HEK293 (cell line): ENCODE measurements at regions not wholly inside any gene's neighbourhood (a gene's known extent, or its start where the extent isn't known, plus 50 kb on each side); places are given as distances from the start of the nearest gene placed in this dataset.

Experiments used
- CTCF ChIA-PET: fragments of 350-600 bp; formaldehyde crosslinking; extraction: SDS; loops from one replicate; lab custom pipeline; 2021; ENCODE audit warnings: antibody characterized with exemption; lab: Yijun Ruan, JAX
- POLR2A ChIA-PET: fragments of 300-600 bp; formaldehyde crosslinking; extraction: SDS; loops from one replicate; lab custom pipeline; 2020; ENCODE audit warnings: antibody characterized with exemption, inconsistent platforms; lab: Yijun Ruan, JAX
- H3K27ac ChIP-seq: fragments of 200-500 bp; sonication (Bioruptor generic); 2 replicates; pipeline ENCODE4 v1.5.1; 2014; ENCODE audit warnings: low read depth, low read length, control low read depth, inconsistent platforms; ENCODE audit errors: extremely low read depth
- H3K36me3 ChIP-seq, 2 experiments: fragments of 200-500 bp in 1 of 2; sonication (Bioruptor generic) in 1 of 2; 1 replicate in 1 of 2; 2 replicates in 1 of 2; pipeline ENCODE4 v1.5.1; 2014 to 2017; ENCODE audit warnings: inconsistent platforms in 2 of 2, low read length in 2 of 2; ENCODE audit not compliant: control insufficient read depth in 2 of 2, insufficient read depth in 1 of 2
- H3K4me1 ChIP-seq: fragments of 200-500 bp; sonication (Bioruptor generic); 2 replicates; pipeline ENCODE4 v1.5.1; 2014; ENCODE audit warnings: mild to moderate bottlenecking, low read length, inconsistent platforms; ENCODE audit not compliant: control insufficient read depth, insufficient read depth
- H3K4me3 ChIP-seq: 2 replicates; pipeline ENCODE4 v1.5.1; 2011; ENCODE audit warnings: low read depth, mild to moderate bottlenecking, control low read depth, low read length, moderate library complexity
- H3K9me3 ChIP-seq: fragments of 200-500 bp; sonication (Bioruptor generic); 2 replicates; pipeline ENCODE4 v1.5.1; 2014; ENCODE audit warnings: low read depth, low read length, inconsistent platforms; ENCODE audit not compliant: control insufficient read depth, insufficient read depth
- CTCF ChIP-seq: fragments of 450-650 bp; formaldehyde crosslinking; IDR thresholded peaks from 2 replicates; pipeline ENCODE4 v1.5.1; 2016; ENCODE audit warnings: missing biosample characterization, missing genetic modification characterization
- HOXD13 ChIP-seq: sonication (generic); formaldehyde crosslinking; IDR thresholded peaks from 2 replicates; pipeline ENCODE4 v1.8.0; 2022; ENCODE audit warnings: missing genetic modification reagents, borderline replicate concordance
- KLF8 ChIP-seq: fragments of 450-650 bp; formaldehyde crosslinking; IDR thresholded peaks from 2 replicates; pipeline ENCODE4 v1.5.1; 2016; ENCODE audit warnings: missing biosample characterization, missing genetic modification characterization
- SETDB1 ChIP-seq: IDR thresholded peaks from one replicate; pipeline ENCODE4 v1.6.1; 2017; ENCODE audit warnings: mild to moderate bottlenecking, low read length, moderate library complexity, mixed read lengths; ENCODE audit not compliant: insufficient read length
- ZBTB17 ChIP-seq: fragments of 450-650 bp; formaldehyde crosslinking; IDR thresholded peaks from 2 replicates; pipeline ENCODE4 v1.5.1; 2016; ENCODE audit warnings: missing biosample characterization, missing genetic modification characterization
- ZNF175 ChIP-seq: fragments of 450-650 bp; formaldehyde crosslinking; IDR thresholded peaks from 2 replicates; pipeline ENCODE4 v1.5.1; 2016; ENCODE audit warnings: missing biosample characterization, missing genetic modification characterization
- ZNF19 ChIP-seq: fragments of 450-650 bp; formaldehyde crosslinking; IDR thresholded peaks from 2 replicates; pipeline ENCODE4; 2016; ENCODE audit warnings: missing biosample characterization, missing genetic modification characterization, low read depth
- ZNF2 ChIP-seq: fragments of 450-650 bp; formaldehyde crosslinking; IDR thresholded peaks from 2 replicates; pipeline ENCODE4 v1.5.1; 2016; ENCODE audit warnings: missing biosample characterization, missing genetic modification characterization
- ZNF202 ChIP-seq: fragments of 450-650 bp; formaldehyde crosslinking; IDR thresholded peaks from 2 replicates; pipeline ENCODE4 v1.5.1; 2016; ENCODE audit warnings: missing biosample characterization, missing genetic modification characterization, borderline replicate concordance
- ZNF221 ChIP-seq: fragments of 450-650 bp; formaldehyde crosslinking; IDR thresholded peaks from 2 replicates; pipeline ENCODE4 v1.5.1; 2017; ENCODE audit warnings: missing biosample characterization, missing genetic modification characterization, borderline replicate concordance
- ZNF280C ChIP-seq: fragments of 450-650 bp; formaldehyde crosslinking; IDR thresholded peaks from 2 replicates; pipeline ENCODE4 v1.5.1; 2016; ENCODE audit warnings: missing biosample characterization, missing genetic modification characterization
- ZNF394 ChIP-seq: fragments of 450-650 bp; formaldehyde crosslinking; IDR thresholded peaks from 2 replicates; pipeline ENCODE4 v1.5.1; 2016; ENCODE audit warnings: missing biosample characterization, missing genetic modification characterization, mild to moderate bottlenecking, moderate library complexity, borderline replicate concordance
- ZNF416 ChIP-seq: fragments of 450-650 bp; formaldehyde crosslinking; IDR thresholded peaks from 2 replicates; pipeline ENCODE4 v1.5.1; 2016; ENCODE audit warnings: missing biosample characterization, missing genetic modification characterization
- ZNF426 ChIP-seq: fragments of 450-650 bp; formaldehyde crosslinking; IDR thresholded peaks from 2 replicates; pipeline ENCODE4 v1.5.1; 2017; ENCODE audit warnings: missing biosample characterization, missing genetic modification characterization, mild to moderate bottlenecking, inconsistent platforms, moderate library complexity
- ZNF621 ChIP-seq: fragments of 450-650 bp; formaldehyde crosslinking; IDR thresholded peaks from 2 replicates; pipeline ENCODE4 v1.5.1; 2017; ENCODE audit warnings: missing biosample characterization, missing genetic modification characterization
- ZNF791 ChIP-seq: fragments of 450-650 bp; formaldehyde crosslinking; IDR thresholded peaks from 2 replicates; pipeline ENCODE4 v1.5.1; 2016; ENCODE audit warnings: missing biosample characterization, missing genetic modification characterization
- ZNF830 ChIP-seq: fragments of 450-650 bp; IDR thresholded peaks from 2 replicates; pipeline ENCODE4 v1.5.0; 2018; ENCODE audit warnings: missing biosample characterization, missing genetic modification characterization, low read depth, mild to moderate bottlenecking, moderate library complexity
- TF ChIP-seq, protein P1 (sequence below): fragments of 450-650 bp; formaldehyde crosslinking; IDR thresholded peaks from 2 replicates; pipeline ENCODE4 v1.5.1; 2017; ENCODE audit warnings: missing biosample characterization, missing genetic modification characterization
- TF ChIP-seq, protein P2 (sequence below): fragments of 450-650 bp; formaldehyde crosslinking; IDR thresholded peaks from 2 replicates; pipeline ENCODE4 v1.5.1; 2016; ENCODE audit warnings: missing biosample characterization, missing genetic modification characterization, low read depth
- TF ChIP-seq, protein P3 (sequence below): fragments of 450-650 bp; formaldehyde crosslinking; conservative IDR thresholded peaks from 2 replicates; pipeline ENCODE4 v1.5.1; 2016; ENCODE audit warnings: low read depth, missing biosample characterization, missing genetic modification characterization

- H3K36me3 ChIP-seq = no peaks in the 10 kb centered on the region
- no peaks in the 10 kb centered on the region for H3K9me3 ChIP-seq
- H3K4me3 ChIP-seq = no peak overlapping the region
- CTCF ChIA-PET = no interaction called here
- TF ChIP-seq ZNF416 (tag by site-specific recombination) = peak; percentile 92
- peak; percentile 74 for TF ChIP-seq SETDB1
- TF ChIP-seq ZNF621 (tag by site-specific recombination) = no peak
- no peak for TF ChIP-seq KLF8 (tag by site-specific recombination)
- no peak for TF ChIP-seq ZNF2
- TF ChIP-seq ZNF280C = no peak
- TF ChIP-seq, protein P1, sequence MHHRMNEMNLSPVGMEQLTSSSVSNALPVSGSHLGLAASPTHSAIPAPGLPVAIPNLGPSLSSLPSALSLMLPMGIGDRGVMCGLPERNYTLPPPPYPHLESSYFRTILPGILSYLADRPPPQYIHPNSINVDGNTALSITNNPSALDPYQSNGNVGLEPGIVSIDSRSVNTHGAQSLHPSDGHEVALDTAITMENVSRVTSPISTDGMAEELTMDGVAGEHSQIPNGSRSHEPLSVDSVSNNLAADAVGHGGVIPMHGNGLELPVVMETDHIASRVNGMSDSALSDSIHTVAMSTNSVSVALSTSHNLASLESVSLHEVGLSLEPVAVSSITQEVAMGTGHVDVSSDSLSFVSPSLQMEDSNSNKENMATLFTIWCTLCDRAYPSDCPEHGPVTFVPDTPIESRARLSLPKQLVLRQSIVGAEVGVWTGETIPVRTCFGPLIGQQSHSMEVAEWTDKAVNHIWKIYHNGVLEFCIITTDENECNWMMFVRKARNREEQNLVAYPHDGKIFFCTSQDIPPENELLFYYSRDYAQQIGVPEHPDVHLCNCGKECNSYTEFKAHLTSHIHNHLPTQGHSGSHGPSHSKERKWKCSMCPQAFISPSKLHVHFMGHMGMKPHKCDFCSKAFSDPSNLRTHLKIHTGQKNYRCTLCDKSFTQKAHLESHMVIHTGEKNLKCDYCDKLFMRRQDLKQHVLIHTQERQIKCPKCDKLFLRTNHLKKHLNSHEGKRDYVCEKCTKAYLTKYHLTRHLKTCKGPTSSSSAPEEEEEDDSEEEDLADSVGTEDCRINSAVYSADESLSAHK = no peak
- H3K27ac ChIP-seq = no peak overlapping the region
- H3K4me1 ChIP-seq = peaks cover 10% of the 10 kb centered on the region
- POLR2A ChIA-PET = no interaction called here
Measured at GRCh38 chr22:27244328-27244727, 557.2 kb downstream of the MN1 start.

- POLR2A ChIA-PET = no interaction called here
- peaks cover 10% of the 10 kb centered on the region for H3K4me1 ChIP-seq
- CTCF ChIA-PET = no interaction called here
- no peak for TF ChIP-seq ZNF791 (tag by site-specific recombination)
- TF ChIP-seq, protein P2, sequence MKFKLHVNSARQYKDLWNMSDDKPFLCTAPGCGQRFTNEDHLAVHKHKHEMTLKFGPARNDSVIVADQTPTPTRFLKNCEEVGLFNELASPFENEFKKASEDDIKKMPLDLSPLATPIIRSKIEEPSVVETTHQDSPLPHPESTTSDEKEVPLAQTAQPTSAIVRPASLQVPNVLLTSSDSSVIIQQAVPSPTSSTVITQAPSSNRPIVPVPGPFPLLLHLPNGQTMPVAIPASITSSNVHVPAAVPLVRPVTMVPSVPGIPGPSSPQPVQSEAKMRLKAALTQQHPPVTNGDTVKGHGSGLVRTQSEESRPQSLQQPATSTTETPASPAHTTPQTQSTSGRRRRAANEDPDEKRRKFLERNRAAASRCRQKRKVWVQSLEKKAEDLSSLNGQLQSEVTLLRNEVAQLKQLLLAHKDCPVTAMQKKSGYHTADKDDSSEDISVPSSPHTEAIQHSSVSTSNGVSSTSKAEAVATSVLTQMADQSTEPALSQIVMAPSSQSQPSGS (tag by site-specific recombination) = no peak
- TF ChIP-seq ZNF19 (tag by site-specific recombination) = no peak
- no peak for TF ChIP-seq ZBTB17 (tag by site-specific recombination)
- TF ChIP-seq ZNF830 (tag by site-specific recombination) = no peak
- TF ChIP-seq, protein P3, sequence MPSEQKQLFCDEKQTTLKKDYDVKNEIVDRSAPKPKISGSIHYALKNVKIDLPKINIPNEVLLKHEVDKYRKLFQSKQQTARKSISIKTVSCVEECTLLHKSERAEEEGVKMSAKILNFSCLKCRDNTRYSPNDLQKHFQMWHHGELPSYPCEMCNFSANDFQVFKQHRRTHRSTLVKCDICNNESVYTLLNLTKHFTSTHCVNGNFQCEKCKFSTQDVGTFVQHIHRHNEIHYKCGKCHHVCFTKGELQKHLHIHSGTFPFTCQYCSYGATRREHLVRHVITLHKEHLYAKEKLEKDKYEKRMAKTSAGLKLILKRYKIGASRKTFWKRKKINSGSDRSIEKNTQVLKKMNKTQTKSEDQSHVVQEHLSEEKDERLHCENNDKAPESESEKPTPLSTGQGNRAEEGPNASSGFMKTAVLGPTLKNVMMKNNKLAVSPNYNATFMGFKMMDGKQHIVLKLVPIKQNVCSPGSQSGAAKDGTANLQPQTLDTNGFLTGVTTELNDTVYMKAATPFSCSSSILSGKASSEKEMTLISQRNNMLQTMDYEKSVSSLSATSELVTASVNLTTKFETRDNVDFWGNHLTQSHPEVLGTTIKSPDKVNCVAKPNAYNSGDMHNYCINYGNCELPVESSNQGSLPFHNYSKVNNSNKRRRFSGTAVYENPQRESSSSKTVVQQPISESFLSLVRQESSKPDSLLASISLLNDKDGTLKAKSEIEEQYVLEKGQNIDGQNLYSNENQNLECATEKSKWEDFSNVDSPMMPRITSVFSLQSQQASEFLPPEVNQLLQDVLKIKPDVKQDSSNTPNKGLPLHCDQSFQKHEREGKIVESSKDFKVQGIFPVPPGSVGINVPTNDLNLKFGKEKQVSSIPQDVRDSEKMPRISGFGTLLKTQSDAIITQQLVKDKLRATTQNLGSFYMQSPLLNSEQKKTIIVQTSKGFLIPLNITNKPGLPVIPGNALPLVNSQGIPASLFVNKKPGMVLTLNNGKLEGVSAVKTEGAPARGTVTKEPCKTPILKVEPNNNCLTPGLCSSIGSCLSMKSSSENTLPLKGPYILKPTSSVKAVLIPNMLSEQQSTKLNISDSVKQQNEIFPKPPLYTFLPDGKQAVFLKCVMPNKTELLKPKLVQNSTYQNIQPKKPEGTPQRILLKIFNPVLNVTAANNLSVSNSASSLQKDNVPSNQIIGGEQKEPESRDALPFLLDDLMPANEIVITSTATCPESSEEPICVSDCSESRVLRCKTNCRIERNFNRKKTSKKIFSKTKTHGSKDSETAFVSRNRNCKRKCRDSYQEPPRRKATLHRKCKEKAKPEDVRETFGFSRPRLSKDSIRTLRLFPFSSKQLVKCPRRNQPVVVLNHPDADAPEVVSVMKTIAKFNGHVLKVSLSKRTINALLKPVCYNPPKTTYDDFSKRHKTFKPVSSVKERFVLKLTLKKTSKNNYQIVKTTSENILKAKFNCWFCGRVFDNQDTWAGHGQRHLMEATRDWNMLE (tag by site-specific recombination) = no peak
- TF ChIP-seq ZNF175 (tag by site-specific recombination) = no peak
- TF ChIP-seq HOXD13 = no peak
- no peak for TF ChIP-seq ZNF394 (tag by site-specific recombination)
- no peak for TF ChIP-seq ZNF426 (tag by site-specific recombination)
- no peak for TF ChIP-seq ZNF202
- TF ChIP-seq ZNF221 = no peak
- no peak for TF ChIP-seq CTCF
Measured at GRCh38 chr22:27245056-27245455, 556.5 kb downstream of the MN1 start.

More at GRCh38 chr22:27245056-27245455, 556.5 kb downstream of the MN1 start:
- Histone ChIP-seq H3K36me3 (no peaks in the 10 kb centered on the region), H3K4me3 (no peak overlapping the region), H3K9me3 (no peaks in the 10 kb centered on the region), H3K27ac (no peak overlapping the region)
